VCaP (cell line): ENCODE measurements at regions not wholly inside any gene's neighbourhood (a gene's known extent, or its start where the extent isn't known, plus 50 kb on each side); places are given as distances from the start of the nearest gene placed in this dataset.

Experiments
- H3K27ac ChIP-seq: fragments of 450-650 bp; 2 replicates; pipeline ENCODE4 v1.5.1; 2017
- TF ChIP-seq, protein P1 (sequence below): fragments of 450-650 bp; conservative IDR thresholded peaks from 2 replicates; pipeline ENCODE4 v1.5.1; 2017; ENCODE audit warnings: mild to moderate bottlenecking, moderate library complexity

DNA sequence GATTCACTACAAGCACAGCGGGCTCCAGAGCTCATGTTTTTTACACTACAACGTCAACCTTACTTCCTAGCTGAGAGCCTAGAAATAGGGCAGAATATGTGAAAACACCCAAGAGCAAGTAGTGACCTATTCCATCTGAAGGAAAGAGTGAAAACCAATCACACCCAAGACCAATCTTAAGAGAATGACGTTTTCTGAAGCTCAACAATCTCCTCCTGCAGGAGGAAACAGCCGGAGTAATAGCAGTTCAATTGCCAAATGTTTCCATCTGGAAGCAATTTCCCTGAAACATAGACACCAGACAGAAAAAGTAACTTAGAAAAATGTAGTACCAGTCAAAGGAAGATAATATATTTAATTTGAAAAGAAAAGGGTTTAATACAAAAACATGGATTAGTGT lies 142.4 kb downstream of the ANXA5 start:
- TF ChIP-seq, protein P1, sequence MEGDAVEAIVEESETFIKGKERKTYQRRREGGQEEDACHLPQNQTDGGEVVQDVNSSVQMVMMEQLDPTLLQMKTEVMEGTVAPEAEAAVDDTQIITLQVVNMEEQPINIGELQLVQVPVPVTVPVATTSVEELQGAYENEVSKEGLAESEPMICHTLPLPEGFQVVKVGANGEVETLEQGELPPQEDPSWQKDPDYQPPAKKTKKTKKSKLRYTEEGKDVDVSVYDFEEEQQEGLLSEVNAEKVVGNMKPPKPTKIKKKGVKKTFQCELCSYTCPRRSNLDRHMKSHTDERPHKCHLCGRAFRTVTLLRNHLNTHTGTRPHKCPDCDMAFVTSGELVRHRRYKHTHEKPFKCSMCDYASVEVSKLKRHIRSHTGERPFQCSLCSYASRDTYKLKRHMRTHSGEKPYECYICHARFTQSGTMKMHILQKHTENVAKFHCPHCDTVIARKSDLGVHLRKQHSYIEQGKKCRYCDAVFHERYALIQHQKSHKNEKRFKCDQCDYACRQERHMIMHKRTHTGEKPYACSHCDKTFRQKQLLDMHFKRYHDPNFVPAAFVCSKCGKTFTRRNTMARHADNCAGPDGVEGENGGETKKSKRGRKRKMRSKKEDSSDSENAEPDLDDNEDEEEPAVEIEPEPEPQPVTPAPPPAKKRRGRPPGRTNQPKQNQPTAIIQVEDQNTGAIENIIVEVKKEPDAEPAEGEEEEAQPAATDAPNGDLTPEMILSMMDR = no peak
- H3K27ac ChIP-seq = no peak overlapping the region

DNA sequence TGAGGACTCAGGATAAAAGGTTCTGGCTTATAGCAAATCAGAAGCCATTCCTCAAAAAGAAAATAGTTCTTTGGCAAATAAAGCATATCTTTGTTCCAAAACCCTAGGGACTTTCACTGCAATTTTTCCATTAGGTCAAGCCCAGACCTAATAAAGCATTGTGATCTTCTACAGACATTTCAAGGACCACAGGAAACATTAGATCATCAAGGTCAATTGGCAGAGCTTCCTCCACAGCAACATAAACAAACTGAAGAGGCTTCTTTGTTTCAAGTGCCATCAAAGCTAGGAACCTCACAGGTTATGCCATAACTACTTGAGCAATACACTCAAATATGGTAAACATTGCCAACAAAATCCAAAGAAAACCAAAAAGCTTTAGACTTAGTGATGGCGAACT lies 144.9 kb downstream of the ANXA5 start:
- TF ChIP-seq, protein P1 = no peak
- H3K27ac ChIP-seq = no peak overlapping the region

DNA sequence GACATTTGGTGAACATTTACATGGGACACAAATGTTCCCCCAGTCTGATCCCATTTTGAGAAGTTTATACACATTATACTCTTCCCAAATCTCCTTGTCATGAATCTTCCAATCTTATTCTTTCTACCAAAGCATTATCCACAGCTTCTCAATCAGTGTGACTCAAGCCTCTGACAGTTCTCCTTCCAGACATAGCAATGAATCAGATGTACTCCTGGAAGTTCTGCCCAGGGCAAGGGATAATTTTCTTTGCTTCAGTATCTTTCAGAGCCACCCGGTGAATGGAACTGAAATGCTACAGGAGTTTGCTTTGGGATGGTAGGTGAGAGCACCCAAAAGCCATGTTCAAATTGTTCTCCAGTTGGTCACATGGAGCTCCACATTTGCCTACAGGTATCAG lies 145.5 kb downstream of the ANXA5 start:
- H3K27ac ChIP-seq = no peak overlapping the region
- TF ChIP-seq, protein P1 = no peak

DNA sequence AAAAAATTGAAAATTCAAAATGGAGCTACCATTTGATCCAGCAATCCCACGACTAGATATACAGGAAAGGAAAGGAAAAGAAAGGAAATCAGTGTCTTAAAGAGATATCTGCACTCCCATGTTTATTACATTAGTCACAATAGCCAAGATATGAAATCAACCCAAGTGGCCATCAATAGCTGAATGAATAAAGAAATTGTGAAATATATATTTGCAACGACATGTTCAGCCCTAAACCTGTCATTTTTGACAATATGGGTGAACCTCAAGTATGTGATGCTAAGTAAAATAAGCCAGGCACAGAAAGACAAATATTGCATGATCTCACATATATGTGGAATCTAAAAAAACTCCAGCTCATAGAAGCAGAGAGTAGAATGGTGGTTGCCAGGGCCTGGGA lies 155.1 kb downstream of the ANXA5 start:
- TF ChIP-seq, protein P1 = no peak
- no peak overlapping the region for H3K27ac ChIP-seq

DNA sequence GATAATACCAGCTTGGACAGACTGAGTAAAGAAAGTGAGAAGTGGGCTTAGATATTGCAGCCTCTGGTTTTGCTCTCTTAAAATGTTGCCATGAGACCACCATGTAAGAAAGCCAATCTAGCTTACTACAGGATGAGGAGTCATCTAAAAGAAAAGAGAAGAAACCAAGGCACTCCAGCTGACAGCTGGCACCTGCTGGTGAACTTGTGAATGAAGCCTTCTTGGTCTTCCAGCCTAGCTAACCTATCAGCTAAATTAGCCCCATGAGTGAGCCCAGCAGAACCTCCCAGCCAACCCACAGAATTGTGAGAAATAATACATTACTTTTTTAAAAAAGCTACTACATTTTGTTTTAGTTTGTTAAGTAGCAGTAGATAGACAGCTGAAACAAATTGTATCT lies 154.5 kb upstream of the QRFPR start:
- TF ChIP-seq, protein P1 = no peak
- H3K27ac ChIP-seq = no peak overlapping the region

DNA sequence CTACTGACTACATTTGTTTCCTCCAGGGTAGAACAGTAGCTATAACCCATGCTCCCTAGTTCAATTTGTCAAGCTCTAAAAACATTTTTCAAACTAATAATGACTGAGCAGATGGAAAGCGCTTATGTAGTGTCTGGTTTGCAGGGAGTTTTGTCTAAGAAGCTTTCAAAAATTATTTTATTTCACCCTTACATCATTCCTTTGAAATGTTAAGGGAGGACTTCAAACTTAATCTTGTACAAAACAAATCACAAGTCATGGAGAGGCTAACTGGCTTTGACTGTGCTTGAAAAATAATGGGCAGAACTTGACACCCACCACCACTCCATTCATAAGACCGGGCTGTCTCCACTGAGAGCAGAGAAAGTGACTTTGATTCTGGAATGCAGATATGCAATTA lies 153.4 kb upstream of the QRFPR start:
- H3K27ac ChIP-seq = no peak overlapping the region
- TF ChIP-seq, protein P1 = no peak

DNA sequence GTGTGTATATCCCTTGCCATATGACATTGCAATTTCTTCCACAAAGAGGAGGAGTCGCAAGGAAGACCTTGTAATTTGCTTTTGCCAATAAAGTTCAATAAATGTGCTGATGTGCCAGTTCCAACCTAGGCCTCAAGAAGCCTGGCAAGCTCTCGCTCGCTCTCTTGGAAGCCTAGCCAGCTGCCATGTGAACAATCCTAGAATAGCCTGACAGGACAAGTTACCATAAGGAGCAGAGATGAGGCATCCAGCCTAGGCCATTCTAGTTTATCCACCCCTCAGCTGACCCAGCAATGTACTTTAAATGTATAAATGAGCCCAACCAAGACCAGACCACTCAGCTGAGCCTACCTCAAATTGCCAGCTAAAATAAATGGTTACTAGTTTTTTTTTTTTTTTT lies 145.7 kb upstream of the QRFPR start:
- no peak overlapping the region for H3K27ac ChIP-seq
- TF ChIP-seq, protein P1 = no peak
